ENCODE measurements at regions not wholly inside any gene's neighbourhood (a gene's known extent, or its start where the extent isn't known, plus 50 kb on each side); places are given as distances from the start of the nearest gene placed in this dataset.

GRCh38 chr12:90619943-90620342 lies 335.0 kb downstream of the CCER1 start:
- TF ChIP-seq CTCF (IDR thresholded peaks at IDR 0.05; ENCODE audit: insufficient read depth, low read length) = no peak
- DNase-seq (ENCODE audit: low read depth) = no peak
- H3K4me3 ChIP-seq (ENCODE audit: low read depth, low read length) = no peak overlapping the region

- no peak overlapping the region for H3K4me3 ChIP-seq (ENCODE audit: low read depth, low read length)
- TF ChIP-seq CTCF (IDR thresholded peaks at IDR 0.05; ENCODE audit: insufficient read depth, low read length) = no peak
- no peak for DNase-seq (ENCODE audit: low read depth)
Observed at GRCh38 chr12:90618586-90618985, 336.4 kb downstream of the CCER1 start.

GRCh38 chr12:90611891-90612290 lies 343.1 kb downstream of the CCER1 start:
- no peak for TF ChIP-seq CTCF (IDR thresholded peaks at IDR 0.05; ENCODE audit: insufficient read depth, low read length)
- H3K4me3 ChIP-seq (ENCODE audit: low read depth, low read length) = no peak overlapping the region
- no peak for DNase-seq (ENCODE audit: low read depth)

GRCh38 chr12:90611048-90611447 lies 343.9 kb downstream of the CCER1 start:
- DNase-seq (ENCODE audit: low read depth) = no peak
- no peak overlapping the region for H3K4me3 ChIP-seq (ENCODE audit: low read depth, low read length)
- TF ChIP-seq CTCF (IDR thresholded peaks at IDR 0.05; ENCODE audit: insufficient read depth, low read length) = no peak

GRCh38 chr12:90593596-90594295 lies 361.2 kb downstream of the CCER1 start:
- DNase-seq (ENCODE audit: low read depth) = no peak
- H3K4me3 ChIP-seq (ENCODE audit: low read depth, low read length) = no peak overlapping the region
- TF ChIP-seq CTCF (IDR thresholded peaks at IDR 0.05; ENCODE audit: insufficient read depth, low read length) = no peak

- TF ChIP-seq CTCF (IDR thresholded peaks at IDR 0.05; ENCODE audit: insufficient read depth, low read length) = no peak
- no peak for DNase-seq (ENCODE audit: low read depth)
- no peak overlapping the region for H3K4me3 ChIP-seq (ENCODE audit: low read depth, low read length)
Observed at GRCh38 chr12:90589956-90590355, 365.0 kb downstream of the CCER1 start.
